Fibroblast of the aortic adventitia (primary cell): ENCODE measurements at regions not wholly inside any gene's neighbourhood (a gene's known extent, or its start where the extent isn't known, plus 50 kb on each side); places are given as distances from the start of the nearest gene placed in this dataset.

Source experiments
- DNase-seq: peaks from one replicate; pipeline ENCODE4 v3.0.0-alpha.2; 2010; ENCODE audit warnings: low read depth
- H3K4me3 ChIP-seq: 2 replicates; pipeline ENCODE4 v1.5.1; 2011; ENCODE audit warnings: low read depth, mild to moderate bottlenecking, control low read depth, low read length, moderate library complexity
- CTCF ChIP-seq: IDR thresholded peaks from 2 replicates; pipeline ENCODE4 v1.5.1; 2011; ENCODE audit warnings: mild to moderate bottlenecking, low read length, control low read depth, inconsistent platforms; ENCODE audit not compliant: insufficient read depth

- no peak overlapping the region for H3K4me3 ChIP-seq
- no peak for DNase-seq
- TF ChIP-seq CTCF, result no peak
Observed at GRCh38 chr3:18809640-18810305, 338.5 kb upstream of the KCNH8 start.

GRCh38 chr3:18808429-18808828, 339.9 kb upstream of the KCNH8 start:
- TF ChIP-seq CTCF, result no peak
- H3K4me3 ChIP-seq, result no peak overlapping the region
- DNase-seq, result peak; percentile 1

- DNase-seq, result no peak
- no peak for TF ChIP-seq CTCF
- H3K4me3 ChIP-seq, result no peak overlapping the region
Observed at GRCh38 chr3:18807593-18807992, 340.7 kb upstream of the KCNH8 start.

GRCh38 chr3:18806633-18807032, 341.7 kb upstream of the KCNH8 start:
- DNase-seq, result no peak
- TF ChIP-seq CTCF, result no peak
- H3K4me3 ChIP-seq, result no peak overlapping the region

- no peak overlapping the region for H3K4me3 ChIP-seq
- TF ChIP-seq CTCF, result no peak
- DNase-seq, result no peak
Observed at GRCh38 chr3:18797378-18797777, 350.9 kb upstream of the KCNH8 start.

GRCh38 chr3:18795078-18795477, 353.2 kb upstream of the KCNH8 start:
- no peak for TF ChIP-seq CTCF
- DNase-seq, result no peak
- no peak overlapping the region for H3K4me3 ChIP-seq

- no peak for TF ChIP-seq CTCF
- no peak for DNase-seq
- no peak overlapping the region for H3K4me3 ChIP-seq
Observed at GRCh38 chr3:18791752-18792151, 356.6 kb upstream of the KCNH8 start.
